Activated naive CD4-positive, alpha-beta T cell treated with anti-CD3 and anti-CD28 coated beads, Interleukin-2, amount 10 ng/mL, durations not matched to agents 7 days and 5 days (primary cell): ENCODE measurements at regions not wholly inside any gene's neighbourhood (a gene's known extent, or its start where the extent isn't known, plus 50 kb on each side); places are given as distances from the start of the nearest gene placed in this dataset.
A peak's percentile ranks its signal among the peaks of the same experiment; 100 is the strongest.

Experiments used
- CTCF ChIA-PET: fragments of 350-600 bp; sonication (Branson Sonifier 250); formaldehyde crosslinking; loops from one replicate; lab custom pipeline; 2021; ENCODE audit warnings: antibody characterized with exemption; lab: Charles Lee
- DNase-seq: peaks from one replicate; pipeline ENCODE4 v3.0.0-alpha.2; 2020
- H3K27ac Mint-ChIP-seq: one replicate; pipeline ENCODE4 v1.8.0; 2021; ENCODE audit warnings: mild to moderate bottlenecking, moderate library complexity, mixed read lengths
- H3K27me3 Mint-ChIP-seq: one replicate; pipeline ENCODE4 v1.8.0; 2021; ENCODE audit warnings: mild to moderate bottlenecking, mixed read lengths
- H3K36me3 Mint-ChIP-seq: one replicate; pipeline ENCODE4 v1.8.0; 2021; ENCODE audit warnings: mixed read lengths
- H3K4me1 Mint-ChIP-seq: one replicate; pipeline ENCODE4 v1.8.0; 2021; ENCODE audit warnings: mixed read lengths
- H3K4me3 Mint-ChIP-seq: one replicate; pipeline ENCODE4 v1.8.0; 2021; ENCODE audit warnings: mild to moderate bottlenecking, moderate library complexity, mixed read lengths
- H3K9me3 Mint-ChIP-seq: one replicate; pipeline ENCODE4 v1.8.0; 2021; ENCODE audit warnings: mixed read lengths

GRCh38 chr2:8573234-8573941 lies 108.5 kb upstream of the ID2 start:
- Mint-ChIP-seq H3K27me3 (peaks cover 73% of the 10 kb centered on the region), H3K4me1 (peaks cover 31% of the 10 kb centered on the region), H3K9me3 (no peaks in the 10 kb centered on the region), H3K4me3 (no peak overlapping the region), H3K27ac (no peak overlapping the region), H3K36me3 (no peaks in the 10 kb centered on the region)
- CTCF ChIA-PET = no interaction called here
- DNase-seq = no peak

- no peaks in the 10 kb centered on the region for H3K9me3 Mint-ChIP-seq
- H3K27ac Mint-ChIP-seq = no peak overlapping the region
- DNase-seq = no peak
- peaks cover 31% of the 10 kb centered on the region for H3K4me1 Mint-ChIP-seq
- peaks cover 78% of the 10 kb centered on the region for H3K27me3 Mint-ChIP-seq
- no peaks in the 10 kb centered on the region for H3K36me3 Mint-ChIP-seq
- CTCF ChIA-PET = no interaction called here
- H3K4me3 Mint-ChIP-seq = no peak overlapping the region
Observed at GRCh38 chr2:8573942-8574195, 108.0 kb upstream of the ID2 start.

GRCh38 chr2:8574196-8575037 lies 107.4 kb upstream of the ID2 start:
- Mint-ChIP-seq H3K27me3 (peaks cover 79% of the 10 kb centered on the region), H3K4me1 (peaks cover 31% of the 10 kb centered on the region), H3K4me3 (no peak overlapping the region), H3K36me3 (no peaks in the 10 kb centered on the region), H3K9me3 (no peaks in the 10 kb centered on the region), H3K27ac (no peak overlapping the region)
- CTCF ChIA-PET = interaction anchor here (0.6 to 1.3 kb wide), 2 partner anchors 31 to 1457 kb away, joined by 3 to 6 read pairs; no protein-coding TSS in a partner anchor
- DNase-seq = no peak

GRCh38 chr2:8575038-8575833 lies 106.6 kb upstream of the ID2 start:
- H3K27me3 Mint-ChIP-seq = peaks cover 79% of the 10 kb centered on the region
- CTCF ChIA-PET = interaction anchor here (0.6 to 1.3 kb wide), 2 partner anchors 32 to 1458 kb away, joined by 3 to 6 read pairs; no protein-coding TSS in a partner anchor
- peaks cover 33% of the 10 kb centered on the region for H3K4me1 Mint-ChIP-seq
- H3K36me3 Mint-ChIP-seq = no peaks in the 10 kb centered on the region
- no peaks in the 10 kb centered on the region for H3K9me3 Mint-ChIP-seq
- DNase-seq = peak; percentile 70
- H3K4me3 Mint-ChIP-seq = no peak overlapping the region
- H3K27ac Mint-ChIP-seq = no peak overlapping the region

- Mint-ChIP-seq H3K27ac (no peak overlapping the region), H3K4me3 (no peak overlapping the region), H3K36me3 (no peaks in the 10 kb centered on the region), H3K9me3 (no peaks in the 10 kb centered on the region), H3K4me1 (peaks cover 39% of the 10 kb centered on the region), H3K27me3 (peaks cover 83% of the 10 kb centered on the region)
- CTCF ChIA-PET = interaction anchor here (1.3 kb wide), 1 partner anchor 32 kb away, joined by 6 read pairs; no protein-coding TSS in a partner anchor
- no peak for DNase-seq
Observed at GRCh38 chr2:8575834-8576423, 105.9 kb upstream of the ID2 start.

- peak; percentile 35 for DNase-seq
- Mint-ChIP-seq H3K27ac (no peak overlapping the region), H3K27me3 (peaks cover 83% of the 10 kb centered on the region), H3K4me1 (peaks cover 42% of the 10 kb centered on the region), H3K36me3 (no peaks in the 10 kb centered on the region), H3K4me3 (no peak overlapping the region), H3K9me3 (no peaks in the 10 kb centered on the region)
- CTCF ChIA-PET = no interaction called here
Observed at GRCh38 chr2:8576525-8577167, 105.2 kb upstream of the ID2 start.

GRCh38 chr2:8577573-8577972 lies 104.3 kb upstream of the ID2 start:
- DNase-seq = no peak
- Mint-ChIP-seq H3K4me3 (no peak overlapping the region), H3K36me3 (no peaks in the 10 kb centered on the region), H3K27ac (no peak overlapping the region), H3K27me3 (peaks cover 87% of the 10 kb centered on the region), H3K9me3 (no peaks in the 10 kb centered on the region), H3K4me1 (peaks cover 42% of the 10 kb centered on the region)
- CTCF ChIA-PET = no interaction called here

GRCh38 chr2:8578335-8579244 lies 103.3 kb upstream of the ID2 start:
- no peaks in the 10 kb centered on the region for H3K9me3 Mint-ChIP-seq
- no peaks in the 10 kb centered on the region for H3K36me3 Mint-ChIP-seq
- DNase-seq = no peak
- peaks cover 88% of the 10 kb centered on the region for H3K27me3 Mint-ChIP-seq
- no peak overlapping the region for H3K27ac Mint-ChIP-seq
- CTCF ChIA-PET = no interaction called here
- peaks cover 44% of the 10 kb centered on the region for H3K4me1 Mint-ChIP-seq
- H3K4me3 Mint-ChIP-seq = no peak overlapping the region

- peaks cover 47% of the 10 kb centered on the region for H3K4me1 Mint-ChIP-seq
- DNase-seq = no peak
- CTCF ChIA-PET = no interaction called here
- no peak overlapping the region for H3K27ac Mint-ChIP-seq
- peaks cover 89% of the 10 kb centered on the region for H3K27me3 Mint-ChIP-seq
- H3K9me3 Mint-ChIP-seq = no peaks in the 10 kb centered on the region
- H3K4me3 Mint-ChIP-seq = no peak overlapping the region
- no peaks in the 10 kb centered on the region for H3K36me3 Mint-ChIP-seq
Observed at GRCh38 chr2:8579485-8580085, 102.3 kb upstream of the ID2 start.

- CTCF ChIA-PET = no interaction called here
- peaks cover 41% of the 10 kb centered on the region for H3K4me1 Mint-ChIP-seq
Observed at GRCh38 chr2:8580316-8581233, 101.3 kb upstream of the ID2 start.

GRCh38 chr2:8581234-8581561 lies 100.7 kb upstream of the ID2 start:
- H3K4me3 Mint-ChIP-seq = no peak overlapping the region
- H3K4me1 Mint-ChIP-seq = peaks cover 41% of the 10 kb centered on the region
- CTCF ChIA-PET = no interaction called here
- H3K27ac Mint-ChIP-seq = no peak overlapping the region
- no peaks in the 10 kb centered on the region for H3K9me3 Mint-ChIP-seq
- peaks cover 87% of the 10 kb centered on the region for H3K27me3 Mint-ChIP-seq
- H3K36me3 Mint-ChIP-seq = no peaks in the 10 kb centered on the region
- no peak for DNase-seq

More at GRCh38 chr2:8580316-8581233, 101.3 kb upstream of the ID2 start:
- no peak overlapping the region for H3K4me3 Mint-ChIP-seq
- peaks cover 83% of the 10 kb centered on the region for H3K27me3 Mint-ChIP-seq
- DNase-seq = no peak
- H3K36me3 Mint-ChIP-seq = no peaks in the 10 kb centered on the region
- H3K9me3 Mint-ChIP-seq = no peaks in the 10 kb centered on the region
- no peak overlapping the region for H3K27ac Mint-ChIP-seq

GRCh38 chr2:8581601-8582041 lies 100.2 kb upstream of the ID2 start:
- H3K9me3 Mint-ChIP-seq = no peaks in the 10 kb centered on the region
- peaks cover 87% of the 10 kb centered on the region for H3K27me3 Mint-ChIP-seq
- DNase-seq = no peak
- H3K4me1 Mint-ChIP-seq = peaks cover 39% of the 10 kb centered on the region
- no peak overlapping the region for H3K27ac Mint-ChIP-seq
- H3K4me3 Mint-ChIP-seq = no peak overlapping the region
- no peaks in the 10 kb centered on the region for H3K36me3 Mint-ChIP-seq
- CTCF ChIA-PET = no interaction called here
